ENCODE measurements at regions not wholly inside any gene's neighbourhood (a gene's known extent, or its start where the extent isn't known, plus 50 kb on each side); places are given as distances from the start of the nearest gene placed in this dataset.

DNA sequence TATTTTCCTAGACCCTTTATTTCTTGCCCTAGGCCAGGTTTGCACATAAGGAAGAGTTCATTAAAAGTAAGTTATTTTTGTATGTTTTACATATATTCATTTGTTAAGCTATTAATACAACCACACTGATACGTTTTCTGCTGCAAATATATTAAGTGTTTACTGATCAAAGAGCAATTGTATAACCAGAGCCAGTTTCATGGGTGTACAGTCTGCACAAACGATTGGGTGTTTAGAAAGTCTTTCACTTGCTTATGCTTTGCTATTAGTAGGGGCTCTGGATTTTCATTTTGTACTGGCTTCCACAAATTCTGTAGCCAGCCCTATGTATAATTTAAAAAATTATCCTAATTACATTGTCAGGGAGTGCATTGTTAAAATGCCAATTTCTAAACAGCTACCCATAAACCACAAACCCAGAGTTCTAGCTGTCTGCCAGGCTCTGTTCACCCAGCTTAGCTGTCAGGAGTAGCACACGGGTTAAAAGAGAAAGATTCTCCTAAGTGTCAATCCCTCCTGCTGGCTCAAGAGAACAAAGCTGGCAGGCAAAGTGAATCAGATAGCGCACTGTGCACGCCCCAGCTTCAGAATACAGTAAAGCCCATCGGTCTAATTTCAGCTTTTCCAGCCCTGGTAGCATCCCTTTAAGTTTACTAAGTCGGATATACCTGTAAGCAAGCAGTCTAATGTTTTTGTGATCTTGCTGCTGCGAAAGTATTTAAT lies 151.0 kb upstream of the LMO3 start:
- no peak overlapping the region for H3K4me3 ChIP-seq (ENCODE audit: low read length)
- no peak overlapping the region for H3K4ac ChIP-seq (ENCODE audit: low read depth, low read length)
- H3K27ac ChIP-seq (ENCODE audit: low read depth, low read length), result no peak overlapping the region
- no peak overlapping the region for H2AK5ac ChIP-seq (ENCODE audit: low read length)
- WGBS (ENCODE audit: extremely low coverage, insufficient coverage, low lambda C conversion rate), result no CpG with 5 or more reads among the region's 8 CpGs
- no peak overlapping the region for H3K56ac ChIP-seq (ENCODE audit: low read length)
- no peaks in the 10 kb centered on the region for H3K79me1 ChIP-seq (ENCODE audit: low read length)
- H3K9ac ChIP-seq (ENCODE audit: low read length), result no peak overlapping the region
- H4K5ac ChIP-seq (ENCODE audit: low read length), result no peak overlapping the region
- H3K4me1 ChIP-seq (ENCODE audit: control insufficient read depth, low read depth, low read length), result no peaks in the 10 kb centered on the region
- H3K79me2 ChIP-seq (ENCODE audit: control insufficient read depth, insufficient read depth, low read length), result no peaks in the 10 kb centered on the region
- H3K18ac ChIP-seq (ENCODE audit: low read length), result no peak overlapping the region
- DNase-seq, result peak; percentile 7
- no peak overlapping the region for H3K4me2 ChIP-seq (ENCODE audit: low read length)
- no peak overlapping the region for H2BK5ac ChIP-seq (ENCODE audit: low read length)
- H3K27me3 ChIP-seq (ENCODE audit: insufficient read depth, low read length, poor library complexity), result no peaks in the 10 kb centered on the region
- no peaks in the 10 kb centered on the region for H3K36me3 ChIP-seq (ENCODE audit: control insufficient read depth, insufficient read depth, low read length)
- no peak overlapping the region for H3K23ac ChIP-seq (ENCODE audit: low read length)
- H2BK120ac ChIP-seq (ENCODE audit: low read depth, low read length), result no peak overlapping the region
- no peak overlapping the region for H2BK15ac ChIP-seq (replicated peaks; ENCODE audit: low read depth)
- no peak overlapping the region for H4K8ac ChIP-seq (ENCODE audit: low read depth, low read length)

DNA sequence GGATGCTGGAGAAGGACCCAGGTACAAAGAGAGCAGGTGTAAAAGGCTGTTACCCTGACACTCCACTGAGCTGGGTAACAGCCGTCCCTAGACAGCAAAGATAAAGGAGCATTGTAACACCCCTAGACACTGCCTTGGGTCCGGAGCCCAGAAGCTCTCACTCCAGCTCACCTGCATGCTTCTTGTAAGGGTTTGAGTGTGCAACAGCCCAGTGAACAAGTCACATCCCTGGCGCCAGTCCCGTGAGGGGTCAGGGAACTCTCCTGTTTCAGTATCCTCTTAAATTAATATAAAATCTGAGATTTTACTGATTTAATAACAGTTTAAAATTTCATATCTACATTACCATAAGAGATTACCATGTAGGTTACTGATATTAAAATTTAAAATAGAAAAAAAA lies 124.8 kb upstream of the LMO3 start:
- Histone ChIP-seq H3K79me1 (ENCODE audit: low read length) (no peaks in the 10 kb centered on the region), H3K9ac (ENCODE audit: low read length) (no peak overlapping the region), H2BK15ac (replicated peaks; ENCODE audit: low read depth) (no peak overlapping the region), H2BK5ac (ENCODE audit: low read length) (no peak overlapping the region), H2BK120ac (ENCODE audit: low read depth, low read length) (no peak overlapping the region), H2AK5ac (ENCODE audit: low read length) (no peak overlapping the region), H3K79me2 (ENCODE audit: control insufficient read depth, insufficient read depth, low read length) (no peaks in the 10 kb centered on the region), H3K4me2 (ENCODE audit: low read length) (no peak overlapping the region), H3K36me3 (ENCODE audit: control insufficient read depth, insufficient read depth, low read length) (no peaks in the 10 kb centered on the region), H3K23ac (ENCODE audit: low read length) (no peak overlapping the region), H3K4ac (ENCODE audit: low read depth, low read length) (no peak overlapping the region), H3K4me3 (ENCODE audit: low read length) (no peak overlapping the region), H3K27ac (ENCODE audit: low read depth, low read length) (no peak overlapping the region), H4K5ac (ENCODE audit: low read length) (no peak overlapping the region), H4K8ac (ENCODE audit: low read depth, low read length) (no peak overlapping the region), H3K56ac (ENCODE audit: low read length) (no peak overlapping the region), H3K18ac (ENCODE audit: low read length) (no peak overlapping the region), H3K4me1 (ENCODE audit: control insufficient read depth, low read depth, low read length) (no peaks in the 10 kb centered on the region), H3K27me3 (ENCODE audit: insufficient read depth, low read length, poor library complexity) (no peaks in the 10 kb centered on the region)
- no CpG with 5 or more reads among the region's 4 CpGs for WGBS (ENCODE audit: extremely low coverage, insufficient coverage, low lambda C conversion rate)
- DNase-seq, result no peak

- H2AK5ac ChIP-seq (ENCODE audit: low read length), result no peak overlapping the region
- H3K79me1 ChIP-seq (ENCODE audit: low read length), result no peaks in the 10 kb centered on the region
- H3K56ac ChIP-seq (ENCODE audit: low read length), result no peak overlapping the region
Measured at GRCh38 chr12:16726879-16727278, 120.9 kb upstream of the LMO3 start.

GRCh38 chr12:16719713-16720416 lies 113.9 kb upstream of the LMO3 start:
- Histone ChIP-seq H3K79me1 (ENCODE audit: low read length) (no peaks in the 10 kb centered on the region), H3K27ac (ENCODE audit: low read depth, low read length) (no peak overlapping the region), H3K36me3 (ENCODE audit: control insufficient read depth, insufficient read depth, low read length) (no peaks in the 10 kb centered on the region), H3K4ac (ENCODE audit: low read depth, low read length) (no peak overlapping the region), H2BK5ac (ENCODE audit: low read length) (no peak overlapping the region), H3K4me3 (ENCODE audit: low read length) (no peak overlapping the region), H3K27me3 (ENCODE audit: insufficient read depth, low read length, poor library complexity) (no peaks in the 10 kb centered on the region), H3K4me2 (ENCODE audit: low read length) (no peak overlapping the region), H3K18ac (ENCODE audit: low read length) (no peak overlapping the region), H2BK120ac (ENCODE audit: low read depth, low read length) (no peak overlapping the region), H4K8ac (ENCODE audit: low read depth, low read length) (no peak overlapping the region), H3K23ac (ENCODE audit: low read length) (no peak overlapping the region), H3K4me1 (ENCODE audit: control insufficient read depth, low read depth, low read length) (no peaks in the 10 kb centered on the region), H4K5ac (ENCODE audit: low read length) (no peak overlapping the region), H2AK5ac (ENCODE audit: low read length) (no peak overlapping the region), H3K56ac (ENCODE audit: low read length) (no peak overlapping the region), H3K79me2 (ENCODE audit: control insufficient read depth, insufficient read depth, low read length) (no peaks in the 10 kb centered on the region), H3K9ac (ENCODE audit: low read length) (no peak overlapping the region), H2BK15ac (replicated peaks; ENCODE audit: low read depth) (no peak overlapping the region)
- WGBS (ENCODE audit: extremely low coverage, insufficient coverage, low lambda C conversion rate), result no CpG with 5 or more reads among the region's 2 CpGs
- DNase-seq, result no peak

More at GRCh38 chr12:16726879-16727278, 120.9 kb upstream of the LMO3 start:
- no CpG with 5 or more reads among the region's 1 CpG for WGBS (ENCODE audit: extremely low coverage, insufficient coverage, low lambda C conversion rate)
- Histone ChIP-seq H3K9ac (ENCODE audit: low read length) (no peak overlapping the region), H3K4me2 (ENCODE audit: low read length) (no peak overlapping the region), H3K18ac (ENCODE audit: low read length) (no peak overlapping the region), H4K8ac (ENCODE audit: low read depth, low read length) (no peak overlapping the region), H3K27ac (ENCODE audit: low read depth, low read length) (no peak overlapping the region), H3K79me2 (ENCODE audit: control insufficient read depth, insufficient read depth, low read length) (no peaks in the 10 kb centered on the region), H3K4me1 (ENCODE audit: control insufficient read depth, low read depth, low read length) (no peaks in the 10 kb centered on the region), H3K23ac (ENCODE audit: low read length) (no peak overlapping the region), H3K27me3 (ENCODE audit: insufficient read depth, low read length, poor library complexity) (no peaks in the 10 kb centered on the region), H3K4me3 (ENCODE audit: low read length) (no peak overlapping the region), H2BK15ac (replicated peaks; ENCODE audit: low read depth) (no peak overlapping the region), H3K36me3 (ENCODE audit: control insufficient read depth, insufficient read depth, low read length) (no peaks in the 10 kb centered on the region), H4K5ac (ENCODE audit: low read length) (no peak overlapping the region), H3K4ac (ENCODE audit: low read depth, low read length) (no peak overlapping the region), H2BK120ac (ENCODE audit: low read depth, low read length) (no peak overlapping the region), H2BK5ac (ENCODE audit: low read length) (no peak overlapping the region)
- DNase-seq, result no peak

- Histone ChIP-seq H3K4me3 (ENCODE audit: low read length) (no peak overlapping the region), H3K4ac (ENCODE audit: low read depth, low read length) (no peak overlapping the region), H3K9ac (ENCODE audit: low read length) (no peak overlapping the region), H3K79me2 (ENCODE audit: control insufficient read depth, insufficient read depth, low read length) (no peaks in the 10 kb centered on the region), H3K27ac (ENCODE audit: low read depth, low read length) (no peak overlapping the region), H4K5ac (ENCODE audit: low read length) (no peak overlapping the region), H3K4me1 (ENCODE audit: control insufficient read depth, low read depth, low read length) (no peaks in the 10 kb centered on the region), H3K79me1 (ENCODE audit: low read length) (no peaks in the 10 kb centered on the region), H2BK15ac (replicated peaks; ENCODE audit: low read depth) (no peak overlapping the region), H3K4me2 (ENCODE audit: low read length) (no peak overlapping the region), H2BK120ac (ENCODE audit: low read depth, low read length) (no peak overlapping the region), H3K56ac (ENCODE audit: low read length) (no peak overlapping the region), H4K8ac (ENCODE audit: low read depth, low read length) (no peak overlapping the region), H2BK5ac (ENCODE audit: low read length) (no peak overlapping the region), H3K23ac (ENCODE audit: low read length) (no peak overlapping the region), H2AK5ac (ENCODE audit: low read length) (no peak overlapping the region), H3K36me3 (ENCODE audit: control insufficient read depth, insufficient read depth, low read length) (no peaks in the 10 kb centered on the region), H3K27me3 (ENCODE audit: insufficient read depth, low read length, poor library complexity) (no peaks in the 10 kb centered on the region), H3K18ac (ENCODE audit: low read length) (no peak overlapping the region)
- DNase-seq, result no peak
- WGBS (ENCODE audit: extremely low coverage, insufficient coverage, low lambda C conversion rate), result no CpG with 5 or more reads among the region's 5 CpGs
Measured at GRCh38 chr12:16716928-16717327, 111.0 kb upstream of the LMO3 start.
